DND-41 (cell line): ENCODE measurements at regions not wholly inside any gene's neighbourhood (a gene's known extent, or its start where the extent isn't known, plus 50 kb on each side); places are given as distances from the start of the nearest gene placed in this dataset.

ENCODE experiments used
- CTCF ChIP-seq: IDR thresholded peaks from 2 replicates; pipeline ENCODE4 v1.5.1; 2012; ENCODE audit warnings: borderline replicate concordance, low read length, moderate library complexity, mild to moderate bottlenecking; ENCODE audit not compliant: poor library complexity, severe bottlenecking; ENCODE audit errors: extremely low read depth
- EZH2 ChIP-seq: IDR thresholded peaks from 3 replicates; pipeline ENCODE4 v1.6.1; 2012; ENCODE audit warnings: borderline replicate concordance, low read depth, mild to moderate bottlenecking, moderate library complexity, low read length, inconsistent platforms; ENCODE audit not compliant: severe bottlenecking

- TF ChIP-seq EZH2 (no peak), CTCF (no peak)
Measured at GRCh38 chr5:175148636-175149172, 295.3 kb downstream of the DRD1 start.
